ENCODE measurements at regions not wholly inside any gene's neighbourhood (a gene's known extent, or its start where the extent isn't known, plus 50 kb on each side); places are given as distances from the start of the nearest gene placed in this dataset.

GRCh38 chr2:51920509-51920908 is 888.6 kb upstream of the NRXN1 start:
- TF ChIP-seq CTCF (IDR thresholded peaks at IDR 0.05) (no peak), POLR2A (IDR thresholded peaks at IDR 0.05) (no peak)
